HG02885 (cell line): ENCODE measurements at regions not wholly inside any gene's neighbourhood (a gene's known extent, or its start where the extent isn't known, plus 50 kb on each side); places are given as distances from the start of the nearest gene placed in this dataset.
A peak's percentile ranks its signal among the peaks of the same experiment; 100 is the strongest.
"Not testable (repeated sequence)": the region's sequence is repeated elsewhere in the genome, so short reads cannot be mapped to it uniquely, and the experiment has no call there.

Experiments used
- ATAC-seq: cut with Tn5 transposase; IDR thresholded peaks from one replicate; pipeline ENCODE4 v1.9.1; 2021; ENCODE audit warnings: mild to moderate bottlenecking; ENCODE audit not compliant: unreplicated experiment, poor library complexity

DNA sequence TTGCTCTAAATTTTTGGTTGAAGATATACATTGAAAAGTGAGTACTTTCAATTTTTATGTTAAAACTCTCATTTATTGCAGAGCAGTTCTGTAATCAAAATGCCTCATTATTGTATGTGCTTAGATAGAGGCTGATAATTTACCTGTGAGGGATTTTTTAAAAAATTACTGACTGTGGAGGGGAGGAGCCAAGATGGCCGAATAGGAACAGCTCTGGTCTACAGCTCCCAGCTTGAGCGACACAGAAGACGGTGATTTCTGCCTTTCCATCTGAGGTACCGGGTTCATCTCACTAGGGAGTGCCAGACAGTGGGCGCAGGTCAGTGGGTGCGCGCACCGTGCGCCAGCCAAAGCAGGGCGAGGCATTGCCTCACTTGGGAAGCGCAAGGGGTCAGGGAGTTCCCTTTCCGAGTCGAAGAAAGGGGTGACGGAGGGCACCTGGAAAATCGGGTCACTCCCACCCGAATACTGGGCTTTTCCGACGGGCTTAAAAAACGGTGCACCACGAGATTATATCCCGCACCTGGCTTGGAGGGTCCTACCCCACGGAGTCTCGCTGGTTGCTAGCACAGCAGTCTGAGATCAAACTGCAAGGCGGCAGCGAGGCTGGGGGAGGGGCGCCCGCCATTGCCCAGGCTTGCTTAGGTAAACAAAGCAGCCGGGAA is 89.4 kb downstream of the DDX11 start:
- not testable (repeated sequence) for ATAC-seq

DNA sequence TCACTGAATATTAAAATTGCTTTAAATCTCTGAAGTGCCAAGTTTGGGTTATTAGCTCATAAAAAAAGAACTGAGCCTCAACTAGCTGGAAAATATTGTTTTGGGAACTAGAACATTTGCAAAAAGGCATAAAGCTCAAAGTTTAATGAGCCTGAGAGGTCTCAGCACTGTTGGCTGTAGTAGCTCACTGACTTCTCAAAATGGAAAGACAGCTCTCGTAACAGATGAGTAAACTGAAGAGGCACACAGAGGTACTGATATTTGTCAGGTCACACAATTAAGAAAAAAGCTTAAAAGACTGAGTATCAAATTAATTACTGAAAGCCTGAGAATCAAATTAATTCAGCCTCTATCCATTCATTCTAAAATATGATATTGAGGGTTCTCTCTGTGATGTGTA is 100.6 kb downstream of the DDX11 start:
- not testable (repeated sequence) for ATAC-seq

DNA sequence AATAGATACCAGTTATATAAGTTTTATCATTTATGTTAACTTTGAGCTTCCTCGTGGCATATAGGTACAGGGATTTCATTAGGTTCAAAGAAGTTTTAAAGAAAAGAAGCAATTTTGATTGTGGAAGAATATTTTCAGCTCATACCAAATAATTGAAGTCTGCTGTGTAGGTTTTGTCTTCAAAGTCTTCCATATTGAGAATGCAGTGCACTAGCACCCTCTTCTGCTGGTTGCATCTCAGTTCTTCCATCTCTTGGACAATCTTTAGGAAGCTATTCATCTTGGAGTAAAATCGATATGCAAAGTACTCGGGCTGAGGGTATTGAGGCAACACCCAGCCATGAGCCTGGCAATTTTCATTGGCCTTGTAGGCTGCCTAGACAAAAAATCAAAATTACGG is 103.9 kb downstream of the DDX11 start:
- ATAC-seq, result not testable (repeated sequence)

DNA sequence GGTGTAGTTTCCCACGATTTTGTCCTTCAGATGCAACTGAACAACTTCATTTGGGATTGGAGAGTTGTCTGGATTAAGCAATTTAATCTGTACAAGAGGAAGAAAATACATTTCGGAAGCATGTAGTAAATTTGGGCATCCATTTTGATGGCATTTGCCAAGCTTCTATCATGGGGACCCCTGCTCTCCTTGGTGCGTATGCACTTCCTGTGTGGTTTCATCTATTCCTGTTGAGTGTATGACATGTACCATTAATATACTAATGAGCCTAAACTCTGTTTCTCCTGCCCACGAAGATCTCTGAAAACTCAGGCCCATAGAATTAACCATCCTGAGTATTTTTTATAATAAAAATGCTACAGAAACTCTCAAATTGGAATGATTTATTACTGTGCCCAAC is 105.2 kb downstream of the DDX11 start:
- not testable (repeated sequence) for ATAC-seq

DNA sequence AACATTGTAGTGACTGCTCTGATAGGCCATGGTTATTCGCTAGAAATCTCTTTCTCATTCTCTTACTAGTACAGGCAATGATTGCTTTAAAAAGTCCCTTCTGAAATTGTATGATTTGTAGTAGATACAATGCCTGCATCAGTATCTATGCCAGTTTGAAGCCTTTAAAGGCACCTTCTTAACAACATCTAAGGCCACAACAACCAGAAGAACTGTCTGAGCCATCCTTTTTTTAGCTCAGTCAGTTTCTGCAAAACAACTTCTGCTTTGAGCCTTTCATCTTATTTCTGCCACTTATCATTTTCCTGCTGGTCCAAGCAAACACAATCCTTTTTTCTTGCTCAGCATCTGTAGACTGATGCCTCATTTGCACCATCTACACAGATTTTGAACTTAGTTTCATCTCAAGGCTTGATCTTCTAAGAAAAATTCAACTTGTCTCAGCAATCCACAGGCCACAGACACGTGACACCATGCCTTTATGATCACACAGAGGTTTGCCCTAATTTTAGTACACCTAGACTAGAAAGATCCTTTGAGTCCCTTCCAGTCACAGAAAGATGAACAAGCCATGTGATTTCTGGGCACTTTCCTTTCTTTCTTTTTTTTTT is 106.1 kb downstream of the DDX11 start:
- ATAC-seq, result peak; percentile 59

DNA sequence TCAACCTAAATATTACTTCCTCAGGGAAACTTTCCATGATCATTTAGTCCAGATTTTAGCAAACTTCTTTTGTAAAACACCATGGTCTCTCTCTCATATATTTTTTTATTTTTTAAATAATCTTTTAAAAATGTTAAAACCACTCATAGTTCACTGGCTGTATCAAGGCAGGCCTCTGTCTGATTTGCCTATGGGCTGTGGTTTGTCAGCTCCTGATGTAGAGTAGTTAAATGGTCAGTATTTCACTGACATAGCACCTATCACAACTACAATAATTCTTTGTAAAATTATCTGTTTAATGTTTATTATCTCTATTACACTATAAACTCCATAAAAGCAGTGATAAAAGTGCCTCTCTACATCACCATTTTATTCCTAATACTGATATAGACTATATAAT is 108.9 kb downstream of the DDX11 start:
- ATAC-seq, result peak; percentile 54

DNA sequence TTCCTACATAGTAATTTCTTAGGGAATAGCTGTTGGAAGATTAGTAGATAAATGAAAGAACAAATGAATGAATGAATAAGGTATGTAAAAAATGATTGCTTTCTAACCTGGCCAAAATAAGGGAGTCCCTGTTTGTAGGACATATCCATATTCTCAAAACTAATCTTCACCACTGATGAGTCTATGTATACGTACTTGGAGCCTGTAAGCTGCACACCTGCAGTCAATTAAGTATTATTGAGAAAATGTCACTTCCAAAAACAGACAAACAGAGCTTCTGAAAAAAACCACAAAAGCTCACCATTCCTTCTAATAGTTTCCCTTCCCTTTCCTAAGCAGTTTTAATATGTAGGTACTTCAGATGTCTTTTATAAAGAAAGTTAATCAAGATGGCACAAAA is 109.4 kb downstream of the DDX11 start:
- not testable (repeated sequence) for ATAC-seq

DNA sequence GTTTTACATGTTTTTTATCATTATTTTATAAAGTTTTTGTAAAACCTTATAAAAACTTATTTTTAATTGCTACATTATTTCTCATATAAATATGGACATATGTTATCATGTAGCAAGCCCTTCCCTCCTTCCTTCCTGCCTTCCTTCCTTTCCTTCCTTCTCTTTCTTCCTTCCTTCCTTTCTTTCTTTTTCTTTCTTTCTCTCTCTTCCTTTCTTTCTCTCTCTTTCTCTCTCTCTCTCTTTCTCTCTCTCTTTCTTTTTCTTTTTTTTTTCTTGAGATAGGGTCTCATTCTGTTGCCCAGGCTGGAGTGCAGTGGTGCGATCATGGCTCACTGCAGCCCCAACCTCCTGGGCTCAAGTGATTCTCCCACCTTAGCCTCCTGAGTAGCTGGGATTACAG is 110.2 kb downstream of the DDX11 start:
- ATAC-seq, result not testable (repeated sequence)

DNA sequence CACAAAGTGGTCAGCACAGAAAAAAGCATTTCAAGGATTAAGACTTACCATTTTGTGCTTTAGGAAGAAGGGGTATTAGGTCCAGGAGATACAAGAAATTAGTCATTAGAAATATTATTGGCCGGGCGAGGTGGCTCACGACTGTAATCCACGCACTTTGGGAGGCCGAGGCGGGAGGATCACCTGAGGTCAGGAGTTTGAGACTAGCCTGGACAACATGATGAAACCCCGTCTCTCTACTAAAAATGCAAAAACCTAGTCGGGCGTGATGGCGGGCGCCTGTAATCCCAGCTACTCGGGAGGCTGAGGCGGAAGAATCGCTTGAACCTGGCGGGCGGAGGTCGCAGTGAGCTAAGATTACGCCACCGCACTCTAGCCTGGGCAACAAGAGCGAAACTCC is 111.0 kb downstream of the DDX11 start:
- not testable (repeated sequence) for ATAC-seq

DNA sequence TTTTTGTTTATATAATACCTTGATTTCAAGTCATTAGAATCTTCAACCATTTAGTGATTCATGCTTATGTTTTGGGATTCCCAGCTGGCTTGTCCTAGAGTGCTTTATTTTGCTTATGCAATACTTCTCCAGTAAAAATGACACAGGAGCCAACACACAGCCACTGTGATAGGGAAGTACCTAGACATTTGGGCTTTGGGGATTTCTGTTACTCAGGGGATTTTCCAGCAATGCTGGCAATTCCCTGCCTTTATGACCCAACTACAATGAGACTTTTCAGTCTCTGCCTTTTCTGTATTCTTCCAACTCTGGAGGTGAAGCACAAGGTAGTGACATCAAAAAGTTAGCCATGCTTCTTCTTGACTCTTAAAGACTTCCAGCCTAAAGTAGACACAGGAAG is 119.0 kb downstream of the DDX11 start:
- peak; percentile 54 for ATAC-seq

DNA sequence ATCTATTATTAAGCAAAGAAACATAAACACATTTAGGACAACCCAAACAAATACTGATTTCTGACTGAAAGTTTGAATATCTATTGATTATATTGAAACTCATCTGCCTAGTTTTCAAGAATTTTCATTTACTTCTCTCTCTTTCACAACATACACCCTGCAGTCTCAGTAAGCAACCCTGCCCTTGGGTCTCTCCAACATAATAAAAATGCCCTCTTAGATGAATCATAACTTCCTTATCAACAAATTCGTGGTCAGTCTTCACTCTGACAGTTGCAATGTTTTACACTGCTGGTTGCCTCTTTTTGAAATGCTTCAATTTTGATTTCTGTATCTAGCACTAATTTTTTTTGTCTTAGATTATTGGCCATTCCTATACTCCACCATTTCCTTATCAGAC is 122.0 kb downstream of the DDX11 start:
- not testable (repeated sequence) for ATAC-seq

DNA sequence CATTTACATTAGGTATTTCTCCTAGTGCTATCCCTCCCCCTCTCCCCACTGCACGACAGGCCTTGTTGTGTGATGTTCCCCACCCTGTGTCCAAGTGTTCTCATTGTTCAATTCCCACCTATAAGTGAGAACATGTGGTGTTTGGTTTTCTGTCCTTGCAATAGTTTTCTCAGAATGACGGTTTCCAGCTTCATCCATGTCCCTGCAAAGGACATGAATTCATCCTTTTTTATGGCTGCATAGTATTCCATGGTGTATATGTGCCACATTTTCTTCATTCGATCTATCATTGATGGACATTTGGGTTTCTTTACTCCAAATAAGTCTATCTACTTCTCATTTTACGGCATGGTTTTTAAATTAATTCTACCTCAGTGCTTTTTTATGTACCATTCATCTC is 125.8 kb downstream of the DDX11 start:
- not testable (repeated sequence) for ATAC-seq

DNA sequence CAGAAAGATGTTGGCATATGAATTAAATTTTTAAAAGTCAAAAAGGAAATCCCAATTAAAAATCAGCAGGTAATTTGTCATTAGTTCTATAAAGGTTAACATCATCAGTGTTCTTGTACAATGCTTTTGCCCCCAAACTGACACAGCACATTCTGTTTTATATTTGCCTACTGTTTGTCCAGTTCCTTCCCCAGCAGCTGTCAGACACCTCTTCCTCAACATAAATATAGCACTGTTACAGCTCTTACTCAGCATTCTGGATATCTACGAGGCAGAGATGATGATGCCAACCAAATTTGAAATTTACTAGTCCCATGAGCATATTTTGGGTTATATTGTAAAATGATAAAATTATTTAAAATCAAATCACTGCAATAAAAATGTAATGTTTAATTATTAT is 124.6 kb downstream of the SINHCAF start:
- ATAC-seq, result no peak

DNA sequence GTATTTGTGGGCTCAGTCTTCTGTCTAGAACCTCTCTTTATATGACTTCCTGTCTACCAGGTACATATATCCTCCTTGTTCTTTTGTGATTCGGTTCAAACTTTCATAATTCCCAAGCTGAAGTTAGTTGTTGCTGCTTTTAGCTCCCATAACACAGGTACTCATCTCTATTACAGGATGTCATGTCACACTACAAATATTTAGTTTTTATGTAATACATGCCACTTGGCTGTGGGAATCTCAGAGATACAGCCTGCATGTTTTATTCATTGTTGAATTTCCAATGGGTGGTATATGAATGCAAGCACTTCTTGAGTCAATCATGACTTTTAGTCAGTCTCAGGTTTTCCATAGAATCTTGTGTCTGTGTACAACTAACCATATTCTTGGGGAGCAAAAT is 122.7 kb downstream of the SINHCAF start:
- no peak for ATAC-seq

DNA sequence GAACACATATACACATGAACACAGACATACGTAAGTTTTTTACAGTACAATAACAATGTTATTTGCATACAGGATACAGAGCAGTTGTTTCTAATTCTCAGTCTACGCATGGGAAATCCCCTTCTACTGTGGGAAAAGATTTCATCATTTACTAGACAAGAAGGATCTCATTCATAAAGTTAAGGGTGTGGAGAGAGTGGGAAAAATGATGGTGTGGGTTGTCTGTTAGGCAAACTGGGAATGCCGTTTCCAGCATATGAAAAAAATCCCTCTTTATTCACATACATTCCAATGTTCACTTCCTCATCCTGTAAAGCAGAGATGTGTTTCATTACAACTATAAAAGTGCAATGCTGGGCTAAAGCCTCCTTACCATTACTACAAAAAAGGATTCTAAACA is 120.9 kb downstream of the SINHCAF start:
- peak; percentile 97 for ATAC-seq

DNA sequence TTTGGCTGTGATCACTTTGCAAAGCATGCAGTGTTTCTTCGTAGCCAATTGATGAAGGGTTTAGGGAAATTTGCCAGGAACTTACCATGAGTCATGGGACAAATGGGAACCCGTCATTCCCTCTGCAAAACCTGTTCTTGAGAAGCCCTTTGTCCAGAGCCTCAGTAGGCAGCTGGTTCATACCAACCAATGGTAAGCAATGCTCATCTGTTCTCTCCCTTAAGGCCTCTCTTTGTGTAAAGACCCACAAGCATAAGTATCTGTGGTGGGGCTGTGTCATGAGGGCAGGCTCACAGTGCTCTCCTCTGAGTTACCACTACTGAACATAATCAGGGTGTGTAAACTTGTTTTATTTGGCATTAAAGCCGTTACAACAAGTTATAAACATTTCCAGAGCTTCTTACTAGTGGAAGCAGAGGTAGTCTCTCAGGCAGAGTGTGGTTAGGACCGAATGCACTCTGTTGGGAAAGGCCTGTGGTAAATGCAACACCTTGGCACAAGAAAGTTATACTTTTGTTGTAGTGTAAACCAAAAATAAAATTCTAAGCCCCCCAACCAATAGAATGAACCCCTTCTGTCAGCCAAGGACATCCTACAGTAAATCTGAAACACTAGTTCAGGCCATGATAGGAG is 119.8 kb downstream of the SINHCAF start:
- no peak for ATAC-seq

DNA sequence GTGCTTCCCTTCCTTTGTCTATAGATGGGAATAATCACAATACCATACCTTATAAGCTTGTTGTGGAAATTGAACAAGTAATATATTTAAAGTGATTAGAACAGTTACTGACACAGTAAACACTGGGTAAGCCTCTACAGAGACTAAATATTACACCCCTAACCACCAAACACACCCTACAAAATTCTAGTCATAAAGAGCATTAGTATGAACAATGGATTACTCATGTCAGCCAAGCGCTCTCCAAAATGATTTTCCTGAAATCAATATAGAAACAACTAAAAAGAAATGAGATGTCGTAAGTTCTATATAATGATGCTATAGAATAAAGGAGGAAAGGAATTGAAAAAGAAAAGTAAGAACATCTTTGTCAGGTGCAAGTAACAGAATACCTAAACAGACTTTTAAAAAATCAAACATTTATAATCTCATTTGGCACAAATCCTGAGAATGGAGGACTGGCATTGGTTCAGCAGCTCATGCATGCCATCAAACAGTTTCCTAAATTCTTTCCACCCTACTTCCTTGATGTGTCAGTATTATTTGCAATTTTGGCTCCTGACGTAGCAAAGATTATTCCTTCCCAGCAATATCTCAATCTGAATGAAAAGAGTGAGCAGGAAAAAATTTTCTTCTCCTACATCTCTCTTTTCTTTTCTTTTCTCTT is 118.0 kb downstream of the SINHCAF start:
- ATAC-seq, result no peak

DNA sequence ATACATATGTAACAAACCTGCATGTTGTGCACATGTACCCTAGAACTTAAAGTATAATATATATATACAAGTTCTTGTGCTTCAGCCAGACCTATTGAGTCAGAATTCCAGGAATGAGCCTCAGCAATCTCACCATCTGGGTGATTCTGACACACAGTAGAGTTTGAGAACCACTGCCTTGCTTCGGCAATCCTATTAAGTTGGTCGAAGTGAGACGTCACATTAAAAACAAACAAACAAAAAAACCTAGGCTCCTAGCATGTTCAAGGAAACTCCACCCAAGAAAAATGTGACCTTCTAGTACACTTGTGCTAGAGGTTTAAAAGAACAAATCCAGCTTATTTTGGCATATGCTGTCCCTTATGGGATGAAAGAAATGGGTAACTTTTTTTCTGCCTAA is 115.8 kb downstream of the SINHCAF start:
- no peak for ATAC-seq

DNA sequence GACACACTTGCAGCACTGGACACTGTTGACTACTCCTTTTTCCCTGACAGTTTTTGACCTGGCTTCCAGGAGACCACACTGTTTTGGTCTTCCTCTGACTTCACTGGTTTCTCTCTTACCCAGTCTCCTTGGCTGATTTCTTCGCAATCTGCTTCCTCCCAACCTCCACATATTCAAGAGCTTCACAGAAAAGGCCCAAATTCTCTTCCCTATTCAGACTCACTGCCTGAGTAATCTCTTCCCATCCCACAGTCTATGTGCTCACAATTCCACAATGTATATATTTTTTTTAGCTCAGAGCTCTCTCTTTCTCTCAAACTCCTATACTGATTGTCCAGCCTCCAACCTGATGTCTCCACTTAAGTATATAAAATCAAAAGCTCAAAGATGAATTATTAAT is 115.4 kb downstream of the SINHCAF start:
- no peak for ATAC-seq

DNA sequence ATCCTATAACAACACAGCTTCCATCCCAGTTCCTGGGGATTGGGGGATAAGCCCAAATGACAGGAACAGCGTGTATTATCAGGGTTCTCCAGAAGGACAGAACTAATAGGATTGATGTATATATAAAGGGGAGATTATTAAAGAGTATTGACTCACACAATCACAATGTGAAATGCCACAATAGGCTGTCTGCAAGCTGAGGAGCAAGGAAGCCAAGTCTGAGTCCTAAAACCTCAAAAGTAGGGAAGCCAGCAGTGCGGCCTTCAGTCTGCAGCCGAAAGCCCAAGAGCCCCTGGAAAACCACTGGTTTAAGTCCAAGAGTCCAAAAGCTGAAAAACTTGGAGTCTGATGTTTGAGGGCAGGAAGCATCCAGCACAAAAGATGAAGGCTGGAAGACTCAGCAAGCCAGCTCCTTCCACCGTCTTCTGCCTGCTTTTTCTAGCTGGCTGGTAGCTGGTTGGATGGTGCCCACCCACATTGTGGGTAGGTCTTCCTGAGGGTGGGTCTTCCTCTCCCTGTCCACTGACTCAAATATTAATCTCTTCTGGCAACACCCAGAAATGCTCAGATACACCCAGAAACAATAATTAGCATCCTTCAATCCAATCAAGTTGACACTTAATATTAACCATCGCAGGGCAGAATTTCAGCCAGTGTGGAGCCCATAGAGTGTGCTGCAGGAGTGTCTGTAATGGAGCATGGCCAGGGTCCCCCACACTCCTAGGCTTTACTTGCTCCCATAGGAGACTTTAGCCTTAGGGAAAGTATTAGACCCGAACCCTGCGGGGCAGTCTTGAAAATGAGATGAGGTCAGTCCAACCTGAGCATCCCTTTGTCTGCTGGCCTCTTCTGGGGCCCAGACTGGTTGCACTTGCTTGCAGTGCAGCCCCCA is 111.1 kb downstream of the SINHCAF start:
- no peak for ATAC-seq
